GM19351 (cell line): ENCODE measurements at regions not wholly inside any gene's neighbourhood (a gene's known extent, or its start where the extent isn't known, plus 50 kb on each side); places are given as distances from the start of the nearest gene placed in this dataset.
"Not testable (repeated sequence)": the region's sequence is repeated elsewhere in the genome, so short reads cannot be mapped to it uniquely, and the experiment has no call there.

Experiments
- ATAC-seq: cut with Tn5 transposase; IDR thresholded peaks from one replicate; pipeline ENCODE4 v1.9.1; 2021; ENCODE audit warnings: mild to moderate bottlenecking, moderate library complexity; ENCODE audit not compliant: unreplicated experiment

DNA sequence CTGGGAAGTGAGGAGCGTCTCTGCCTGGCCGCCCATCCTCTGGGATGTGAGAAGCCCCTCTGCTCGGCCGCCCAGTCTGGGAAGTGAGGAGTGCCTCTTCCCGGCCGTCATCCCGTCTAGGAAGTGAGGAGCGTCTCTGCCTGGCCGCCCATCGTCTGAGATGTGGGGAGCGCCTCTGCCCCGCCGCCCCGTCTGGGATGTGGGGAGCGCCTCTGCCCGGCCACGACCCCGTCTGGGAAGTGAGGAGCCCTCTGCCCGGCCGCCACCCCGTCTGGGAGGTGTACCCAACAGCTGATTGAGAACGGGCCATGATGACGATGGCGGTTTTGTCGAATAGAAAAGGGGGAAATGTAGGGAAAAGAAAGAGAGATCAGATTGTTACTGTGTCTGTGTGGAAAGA is 173.9 kb upstream of the PRSS1 start:
- not testable (repeated sequence) for ATAC-seq

DNA sequence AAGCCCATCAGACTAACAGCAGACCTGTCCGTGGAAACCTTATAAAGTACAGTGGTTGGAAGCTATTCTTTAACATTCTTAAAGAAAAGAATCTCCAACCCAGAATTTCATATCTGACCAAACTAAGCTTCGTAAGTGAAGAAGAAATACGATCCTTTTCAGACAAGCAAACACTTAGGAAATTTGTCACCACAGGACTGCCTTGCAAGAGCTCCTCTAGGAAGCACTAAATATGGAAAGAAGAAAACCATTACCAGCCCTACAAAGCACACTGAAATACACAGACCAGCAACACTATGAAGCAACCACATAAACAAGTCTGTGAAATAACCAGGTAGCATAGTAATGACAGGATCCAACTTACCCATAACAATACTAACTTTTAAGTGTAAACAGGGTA is 177.7 kb upstream of the PRSS1 start:
- no peak for ATAC-seq

DNA sequence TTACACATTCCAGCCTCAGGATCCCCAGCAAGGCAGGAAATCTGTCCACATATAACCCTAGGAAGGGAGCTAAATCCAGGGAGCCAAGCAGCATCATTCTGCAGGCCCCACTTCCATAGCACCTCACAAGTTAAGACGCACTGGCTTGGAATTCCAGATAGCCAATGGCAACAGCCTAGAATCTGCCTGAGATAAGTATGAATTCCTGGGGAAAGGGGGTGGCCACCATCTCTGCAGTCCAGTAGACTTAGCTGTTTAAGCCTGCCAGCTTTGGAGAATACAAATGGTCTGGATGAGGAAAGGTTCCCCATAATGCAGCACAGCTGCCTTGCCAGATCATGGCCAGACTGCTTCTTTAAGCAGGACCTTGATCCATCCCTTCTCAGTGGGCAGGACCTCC is 179.4 kb upstream of the PRSS1 start:
- no peak for ATAC-seq

DNA sequence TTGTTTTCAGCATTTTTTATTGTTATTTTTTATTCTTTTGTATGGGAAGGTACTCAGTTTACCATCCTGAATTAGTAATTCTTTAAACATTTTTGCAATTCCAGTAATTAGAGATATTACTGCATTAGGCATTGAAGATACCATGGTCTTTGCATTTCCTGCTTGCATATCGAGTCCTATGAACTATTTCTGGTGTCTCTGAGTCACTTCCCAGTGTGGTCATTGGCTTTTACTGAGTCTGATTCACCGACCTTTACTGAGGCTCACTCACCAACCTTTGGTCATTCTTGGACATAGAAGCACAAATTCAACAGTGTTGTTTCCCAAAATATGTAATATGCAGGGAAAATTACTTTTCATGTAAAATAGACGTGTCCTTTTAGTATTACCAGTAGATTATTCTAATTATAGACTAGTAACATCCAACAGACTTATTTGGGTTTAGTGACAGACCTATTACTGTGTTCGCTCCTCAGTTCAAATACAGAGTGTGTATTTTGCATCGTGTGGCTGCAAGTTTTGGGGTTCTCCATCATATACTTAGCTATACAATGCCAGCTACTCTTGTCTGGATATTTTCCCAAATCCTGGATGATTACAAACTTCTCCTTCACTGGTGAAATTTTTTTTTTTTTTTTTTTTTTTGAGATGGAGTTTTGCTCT is 180.7 kb upstream of the PRSS1 start:
- ATAC-seq, result no peak

DNA sequence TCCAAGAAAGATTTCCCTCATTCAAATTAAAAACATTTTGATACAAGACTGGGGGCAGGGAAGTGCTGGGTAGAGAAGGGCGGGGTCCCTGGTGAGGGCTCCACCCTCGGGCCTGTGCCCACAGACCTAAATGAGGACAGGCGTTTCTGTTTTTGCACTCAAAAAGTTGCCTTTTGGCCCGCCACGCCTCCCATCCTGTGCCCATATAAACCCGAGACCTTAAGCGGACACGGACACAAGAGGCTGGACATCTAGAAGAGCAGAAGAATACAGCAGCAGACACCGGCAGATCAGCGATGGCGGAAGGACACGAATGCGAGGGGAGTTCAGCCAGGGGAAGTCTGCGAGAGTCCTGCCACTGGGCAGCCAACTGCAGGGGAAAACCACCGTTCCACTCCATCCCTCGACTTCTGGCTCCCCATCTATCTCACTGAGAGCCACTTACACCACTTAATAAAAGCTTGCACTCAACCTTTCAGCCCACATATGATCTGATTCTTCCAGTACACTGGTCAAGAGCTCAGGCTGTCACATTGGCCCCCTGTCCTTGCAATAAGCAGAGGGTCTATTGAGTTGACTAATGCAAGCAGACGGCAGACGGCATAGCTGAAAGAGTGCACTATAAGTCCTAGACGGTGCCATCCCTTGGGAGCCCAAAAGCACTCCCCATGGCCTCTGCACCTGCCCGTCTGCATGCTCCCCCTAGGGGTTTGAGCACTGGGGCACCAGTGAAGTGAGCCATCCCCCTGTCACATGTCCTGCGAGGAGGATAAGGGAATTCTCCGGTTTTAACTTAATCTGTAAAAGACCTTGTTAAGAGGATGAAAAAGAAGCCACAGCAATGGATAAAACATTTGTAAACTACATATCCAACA is 181.8 kb upstream of the PRSS1 start:
- ATAC-seq, result no peak

DNA sequence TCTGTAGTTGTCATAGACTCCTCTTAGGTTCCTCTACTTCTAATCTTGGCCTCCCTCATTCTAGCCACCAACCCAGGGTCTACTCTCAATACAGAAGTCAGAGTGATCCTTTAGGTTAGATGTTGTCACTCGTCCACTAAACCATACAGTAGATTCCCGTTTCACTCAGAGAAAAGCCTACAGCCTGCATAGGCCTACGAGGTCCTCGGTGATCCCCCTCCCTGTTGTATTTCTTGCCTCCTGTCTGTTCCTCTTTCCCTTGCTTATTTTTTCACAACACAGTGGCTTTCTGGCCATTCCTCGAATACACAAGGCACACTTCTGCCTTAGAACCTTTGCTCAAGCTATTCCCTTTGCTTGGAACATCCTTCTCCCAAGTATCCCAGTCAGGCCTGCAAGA is 183.0 kb upstream of the PRSS1 start:
- ATAC-seq, result no peak

DNA sequence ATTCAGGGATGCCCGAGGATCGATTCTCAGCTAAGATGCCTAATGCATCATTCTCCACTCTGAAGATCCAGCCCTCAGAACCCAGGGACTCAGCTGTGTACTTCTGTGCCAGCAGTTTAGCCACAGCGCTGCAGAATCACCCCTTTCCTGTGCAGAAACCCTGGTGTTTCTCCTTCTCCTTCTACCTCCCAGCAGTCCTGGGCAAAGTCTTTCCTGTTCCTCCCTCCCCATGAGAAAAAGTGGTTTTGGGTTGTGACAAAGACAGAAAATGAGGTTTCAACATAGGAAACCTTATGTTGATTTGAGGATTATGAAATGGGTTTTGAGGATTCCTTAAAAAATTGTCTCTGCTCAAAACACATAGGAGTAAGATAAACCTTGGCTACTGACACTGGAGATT is 185.1 kb upstream of the PRSS1 start:
- not testable (repeated sequence) for ATAC-seq

DNA sequence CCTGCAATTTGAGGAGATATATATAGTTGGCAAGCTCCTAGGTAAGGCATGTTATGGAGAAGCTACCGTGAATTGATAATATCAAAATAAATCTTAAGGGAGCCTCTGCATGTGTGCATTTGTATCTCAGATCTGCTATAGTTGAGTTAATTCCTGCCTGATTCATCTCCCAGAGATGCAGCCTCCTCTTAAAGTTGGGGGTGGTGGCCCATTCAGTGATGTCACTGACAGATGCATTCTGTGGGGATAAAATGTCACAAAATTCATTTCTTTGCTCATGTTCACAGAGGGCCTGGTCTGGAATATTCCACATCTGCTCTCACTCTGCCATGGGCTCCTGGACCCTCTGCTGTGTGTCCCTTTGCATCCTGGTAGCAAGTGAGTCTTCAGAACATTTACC is 185.8 kb upstream of the PRSS1 start:
- ATAC-seq, result no peak

DNA sequence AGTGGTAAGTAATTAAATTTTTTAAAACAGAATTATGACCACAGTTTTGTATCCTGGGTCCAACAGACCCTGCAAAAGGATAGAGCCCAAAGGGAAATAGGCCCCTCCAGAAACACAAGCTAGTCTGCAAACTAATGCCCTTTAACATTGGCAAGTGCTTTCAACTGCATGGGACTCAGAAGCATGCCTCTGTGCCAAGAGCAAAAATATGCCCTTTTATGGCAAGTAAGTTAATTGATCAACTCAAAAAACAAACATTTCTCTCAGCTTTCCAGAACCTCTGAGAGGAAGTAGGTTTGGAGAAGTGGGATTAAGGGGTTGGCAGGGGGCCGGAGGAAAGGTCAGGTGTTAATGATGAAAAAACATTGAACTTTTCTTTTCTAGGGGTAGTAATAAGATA is 186.6 kb upstream of the PRSS1 start:
- ATAC-seq, result no peak

DNA sequence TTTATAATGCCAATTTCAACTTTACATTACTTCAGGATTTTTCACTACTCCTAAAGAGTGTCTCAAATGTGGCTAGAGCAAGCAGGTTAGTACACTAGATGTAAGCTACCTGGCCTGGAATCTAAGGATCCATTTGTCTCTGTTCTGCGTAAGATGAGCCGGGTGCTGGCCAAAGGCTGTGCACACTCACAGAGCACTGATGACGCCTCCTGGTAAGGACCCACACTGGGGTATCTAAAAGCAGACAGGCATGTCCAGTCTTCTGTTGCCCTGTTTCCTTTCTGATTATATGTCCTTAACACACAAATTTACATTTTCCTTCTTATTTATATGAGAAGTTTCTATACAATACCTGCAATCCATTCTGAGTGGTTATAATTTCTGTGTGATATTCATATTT is 187.9 kb upstream of the PRSS1 start:
- ATAC-seq, result not testable (repeated sequence)

DNA sequence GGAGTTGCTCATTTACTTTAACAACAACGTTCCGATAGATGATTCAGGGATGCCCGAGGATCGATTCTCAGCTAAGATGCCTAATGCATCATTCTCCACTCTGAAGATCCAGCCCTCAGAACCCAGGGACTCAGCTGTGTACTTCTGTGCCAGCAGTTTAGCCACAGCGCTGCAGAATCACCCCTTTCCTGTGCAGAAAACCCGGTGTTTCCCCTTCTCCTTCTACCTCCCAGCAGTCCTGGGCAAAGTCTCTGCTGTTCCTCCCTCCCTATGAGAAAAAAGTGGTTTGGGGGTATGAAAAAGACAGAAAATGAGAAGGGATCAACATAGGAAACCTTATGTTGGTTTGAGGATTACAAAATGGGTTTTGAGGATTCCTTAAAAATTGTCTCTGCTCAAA is 188.5 kb upstream of the PRSS1 start:
- not testable (repeated sequence) for ATAC-seq

DNA sequence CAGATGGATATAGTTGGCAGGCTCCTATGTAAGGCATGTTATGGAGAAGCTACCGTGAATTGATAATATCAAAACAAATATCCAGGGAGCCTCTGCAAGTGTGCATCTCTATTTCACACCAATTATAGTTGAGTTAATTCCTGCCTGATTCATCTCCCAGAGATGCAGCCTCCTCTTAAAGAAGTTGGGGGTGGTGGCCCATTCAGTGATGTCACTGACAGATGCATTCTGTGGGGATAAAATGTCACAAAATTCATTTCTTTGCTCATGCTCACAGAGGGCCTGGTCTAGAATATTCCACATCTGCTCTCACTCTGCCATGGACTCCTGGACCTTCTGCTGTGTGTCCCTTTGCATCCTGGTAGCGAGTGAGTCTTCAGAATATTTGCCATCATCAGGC is 189.1 kb upstream of the PRSS1 start:
- no peak for ATAC-seq

DNA sequence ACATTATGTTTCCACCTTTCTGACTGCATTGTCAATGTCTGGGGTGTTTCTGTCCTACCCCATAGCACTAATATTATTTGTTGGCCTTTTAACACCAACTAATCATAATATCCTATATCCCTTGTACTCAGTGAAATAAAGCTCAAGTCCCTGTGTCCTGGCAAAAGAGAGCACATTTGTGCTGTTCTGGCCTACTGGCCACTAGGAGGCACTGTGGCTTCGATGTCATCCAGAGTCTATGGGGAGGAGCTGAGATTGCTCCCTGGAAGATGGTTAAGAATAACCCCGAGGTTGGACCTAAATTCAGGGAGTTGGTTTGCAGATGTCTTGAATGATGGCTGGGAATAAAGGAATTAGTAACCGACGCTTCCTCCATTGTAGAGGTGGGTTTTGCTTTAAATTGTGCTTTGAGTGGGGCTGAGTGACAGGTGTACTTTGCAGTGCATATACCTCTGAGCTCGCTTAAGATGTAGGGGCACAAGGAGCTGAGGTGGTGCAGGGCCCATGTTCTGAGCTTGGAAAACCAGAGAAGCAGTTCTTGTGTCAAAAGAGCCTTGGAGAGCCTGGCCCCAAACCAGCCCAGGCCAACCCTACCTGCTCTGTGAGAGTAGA is 191.2 kb upstream of the PRSS1 start:
- peak; percentile 82 for ATAC-seq

DNA sequence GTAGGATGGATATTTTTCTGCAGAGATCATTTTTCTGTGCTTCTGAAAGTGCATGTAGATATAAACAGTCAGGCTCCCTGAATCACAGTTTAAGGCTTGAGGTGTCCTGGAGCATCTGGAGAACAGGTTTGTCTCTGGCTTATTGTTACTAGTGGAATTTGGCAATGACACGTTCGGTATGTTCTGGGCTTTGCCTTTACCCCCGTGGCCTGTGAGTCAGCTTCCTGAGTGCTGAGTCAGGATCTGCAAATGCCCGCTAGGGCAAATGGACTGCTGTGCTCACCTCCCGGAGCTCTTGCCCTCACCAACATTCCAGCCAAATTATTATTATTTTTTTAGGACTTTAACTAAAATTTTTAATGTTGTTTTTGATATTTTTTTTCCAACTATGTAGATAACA is 192.5 kb upstream of the PRSS1 start:
- no peak for ATAC-seq

DNA sequence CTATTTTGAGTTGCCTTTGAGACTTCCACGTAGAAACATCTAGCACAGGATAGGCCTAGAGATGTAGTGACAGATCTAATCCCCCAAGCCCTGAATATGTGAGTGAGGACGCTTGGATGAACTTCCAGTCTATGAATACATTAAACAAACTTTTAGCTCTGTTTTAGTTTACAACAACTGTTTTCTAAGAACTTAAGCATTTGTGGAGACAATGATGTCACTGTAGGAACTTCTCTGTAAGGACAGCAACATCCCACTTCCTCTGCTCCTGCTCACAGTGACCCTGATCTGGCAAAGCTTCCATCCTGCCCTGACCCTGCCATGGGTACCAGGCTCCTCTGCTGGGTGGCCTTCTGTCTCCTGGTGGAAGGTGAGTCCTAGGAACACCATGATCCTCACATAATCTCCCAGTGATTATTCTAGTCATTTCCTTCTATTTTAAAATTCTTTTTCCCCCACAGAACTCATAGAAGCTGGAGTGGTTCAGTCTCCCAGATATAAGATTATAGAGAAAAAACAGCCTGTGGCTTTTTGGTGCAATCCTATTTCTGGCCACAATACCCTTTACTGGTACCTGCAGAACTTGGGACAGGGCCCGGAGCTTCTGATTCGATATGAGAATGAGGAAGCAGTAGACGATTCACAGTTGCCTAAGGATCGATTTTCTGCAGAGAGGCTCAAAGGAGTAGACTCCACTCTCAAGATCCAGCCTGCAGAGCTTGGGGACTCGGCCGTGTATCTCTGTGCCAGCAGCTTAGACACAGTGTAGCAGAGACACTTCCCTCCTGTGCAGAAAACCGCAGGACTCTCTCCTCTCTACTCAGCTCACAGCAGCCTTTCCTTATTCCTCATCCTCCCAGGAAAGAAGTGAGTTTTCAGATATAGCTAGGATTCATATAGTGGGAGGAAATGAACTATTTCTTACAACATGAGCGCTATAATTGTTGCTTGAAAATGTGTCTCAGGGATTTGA is 194.4 kb upstream of the PRSS1 start:
- no peak for ATAC-seq

DNA sequence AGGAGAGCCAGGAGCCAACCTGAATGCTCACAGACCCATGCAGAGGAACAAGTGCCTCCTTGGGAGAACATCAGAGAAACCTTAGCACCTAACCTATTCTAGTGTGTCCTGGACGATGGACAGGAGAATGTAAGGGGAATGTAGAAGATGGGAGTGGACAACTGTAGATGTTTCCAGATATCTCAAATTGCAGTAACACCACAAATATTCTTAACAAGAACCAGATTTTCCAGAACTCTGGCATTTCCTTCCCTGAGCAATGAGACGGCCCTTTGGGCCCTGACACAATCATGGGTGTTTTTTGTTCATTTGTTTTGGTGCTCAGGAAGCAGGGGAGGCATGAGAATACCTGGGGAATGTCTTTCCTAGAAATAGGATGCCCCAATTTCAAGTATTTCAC is 196.1 kb upstream of the PRSS1 start:
- ATAC-seq, result no peak

DNA sequence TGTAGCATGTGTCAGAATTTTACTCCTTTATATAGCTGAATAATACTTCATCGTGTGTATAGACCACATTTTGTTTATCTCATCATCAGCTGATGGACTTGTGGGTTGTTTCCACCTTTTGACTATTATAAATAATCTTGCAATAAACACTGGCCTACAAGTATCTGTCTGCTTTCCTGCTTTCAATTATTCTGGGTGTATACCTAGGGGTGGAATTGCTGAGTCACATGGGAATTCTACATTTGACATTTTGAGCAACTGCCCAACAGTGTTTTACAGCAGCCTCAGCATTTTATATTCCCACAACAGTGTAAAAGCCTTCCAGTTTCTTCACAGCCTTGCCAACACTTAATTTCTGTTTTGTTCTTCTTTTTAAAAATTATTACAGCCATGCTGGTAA is 200.3 kb upstream of the PRSS1 start:
- no peak for ATAC-seq

DNA sequence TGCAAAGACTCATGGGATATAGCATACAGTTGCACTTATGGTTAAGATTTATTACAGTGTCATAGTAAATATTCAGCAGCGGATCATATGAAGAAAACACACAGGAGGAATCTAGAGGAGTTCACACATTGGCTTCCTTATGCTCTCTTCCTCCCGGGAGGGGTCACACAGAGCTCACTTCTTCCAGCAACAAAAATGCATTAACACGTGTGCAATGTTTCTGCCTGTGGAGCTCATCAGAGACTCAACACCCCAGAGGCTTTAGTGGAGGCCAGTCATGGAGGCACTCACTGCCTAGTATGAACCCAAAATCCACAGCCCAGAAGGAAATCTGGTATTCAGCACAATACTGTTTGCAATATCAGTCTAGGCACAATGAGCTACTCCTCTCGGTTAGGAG is 202.8 kb upstream of the PRSS1 start:
- no peak for ATAC-seq

DNA sequence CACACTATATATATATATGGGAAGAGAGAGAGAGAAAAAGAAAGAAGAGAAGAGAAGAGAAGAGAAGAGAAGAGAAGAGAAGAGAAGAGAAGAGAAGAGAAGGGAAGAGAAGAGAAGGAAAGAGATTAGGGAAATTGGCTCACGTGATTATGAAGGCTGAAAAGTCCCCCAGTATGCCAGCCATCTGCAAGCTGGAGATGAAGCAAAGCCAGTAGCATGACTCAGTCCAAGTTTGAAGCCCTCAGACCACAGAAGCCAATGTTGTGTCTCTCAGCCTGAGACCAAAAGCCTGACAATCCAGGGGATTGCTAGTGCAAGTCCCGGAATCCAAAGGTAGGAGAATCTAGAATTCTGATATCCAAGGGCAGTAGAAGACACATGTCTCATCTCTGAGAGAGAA is 206.3 kb upstream of the PRSS1 start:
- no peak for ATAC-seq

DNA sequence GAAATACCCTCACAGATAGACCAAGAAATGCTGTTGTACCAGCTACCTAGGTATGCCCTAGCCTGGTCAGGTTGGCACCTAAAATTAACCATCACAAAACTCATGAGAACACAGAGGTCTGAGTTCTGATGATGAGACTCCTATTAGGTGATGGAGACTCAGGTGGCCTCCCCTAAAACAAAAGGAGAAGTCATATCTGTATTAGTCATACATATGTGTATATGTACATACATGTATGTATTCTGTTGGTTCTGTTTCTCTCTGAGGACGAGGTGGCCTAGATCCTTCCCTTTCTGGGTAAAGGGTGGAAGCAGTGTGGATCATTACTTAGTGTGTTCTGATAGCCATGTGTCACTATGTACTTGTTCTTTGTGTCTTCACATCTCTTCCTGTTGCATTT is 207.2 kb upstream of the PRSS1 start:
- no peak for ATAC-seq

DNA sequence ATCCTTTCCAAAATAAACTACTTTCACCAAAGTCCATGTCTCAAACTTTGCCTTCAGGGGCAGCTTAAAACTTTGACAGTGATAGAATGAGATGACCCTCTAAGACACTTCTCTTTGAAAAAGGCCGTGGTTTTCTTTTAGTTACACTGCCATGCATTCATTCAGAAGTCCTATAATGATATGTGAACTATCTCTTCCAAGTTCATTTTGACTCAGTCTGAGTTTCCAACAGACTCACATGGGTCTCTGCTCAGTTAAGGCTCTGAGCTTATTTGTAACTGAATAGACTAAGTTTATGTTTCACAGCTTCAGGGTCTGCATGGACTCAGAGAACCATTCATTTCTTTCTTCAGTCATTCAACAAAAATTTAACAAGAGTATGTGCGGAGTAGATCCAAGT is 208.9 kb upstream of the PRSS1 start:
- no peak for ATAC-seq
